Urinary bladder (tissue), 3 donors: ENCODE measurements at regions not wholly inside any gene's neighbourhood (a gene's known extent, or its start where the extent isn't known, plus 50 kb on each side); places are given as distances from the start of the nearest gene placed in this dataset.

Experiments
- DNase-seq: peaks from one replicate; pipeline ENCODE4 v3.0.0-alpha.2; 2015; ENCODE audit errors: extremely low spot score
- H3K27ac ChIP-seq: one replicate; pipeline ENCODE4 v1.5.1; 2013; ENCODE audit warnings: low read depth, mild to moderate bottlenecking, moderate library complexity
- H3K36me3 ChIP-seq: one replicate; pipeline ENCODE4 v1.6.1; 2013; ENCODE audit warnings: mild to moderate bottlenecking, moderate library complexity; ENCODE audit not compliant: insufficient read depth
- H3K4me1 ChIP-seq: one replicate; pipeline ENCODE4 v1.6.1; 2013; ENCODE audit warnings: mild to moderate bottlenecking, moderate library complexity; ENCODE audit not compliant: insufficient read depth
- H3K4me3 ChIP-seq: one replicate; pipeline ENCODE4 v1.5.1; 2013; ENCODE audit warnings: low read depth, low read length
- WGBS: extraction: QIAGEN DNeasy Blood & Tissue Kit; methylation state at CpG from one replicate; pipeline ENCODE4 v1.1.7; 2013; 5-methylcytosine and 5-hydroxymethylcytosine counted together
- donor health status: healthy with polysubstance abuse.
- donor health status: healthy.

GRCh38 chr1:195908121-195908520 lies 700.1 kb downstream of the KCNT2 start:
- Histone ChIP-seq H3K4me1 (no peaks in the 10 kb centered on the region), H3K4me3 (no peak overlapping the region), H3K27ac (no peak overlapping the region), H3K36me3 (no peaks in the 10 kb centered on the region)
- 89% methylated on average over 1 of the region's 1 CpG for WGBS
- DNase-seq = no peak

- H3K36me3 ChIP-seq = no peaks in the 10 kb centered on the region
- no peak overlapping the region for H3K27ac ChIP-seq
- no peak overlapping the region for H3K4me3 ChIP-seq
- H3K4me1 ChIP-seq = no peaks in the 10 kb centered on the region
- no peak for DNase-seq
- 79% methylated on average over 3 of the region's 3 CpGs for WGBS
Observed at GRCh38 chr1:195903203-195903602, 705.0 kb downstream of the KCNT2 start.

GRCh38 chr1:195902779-195903178 lies 705.5 kb downstream of the KCNT2 start:
- 55% methylated on average over 4 of the region's 4 CpGs for WGBS
- DNase-seq = no peak
- no peak overlapping the region for H3K27ac ChIP-seq

GRCh38 chr1:195899762-195900352 lies 708.4 kb downstream of the KCNT2 start:
- no peak overlapping the region for H3K4me3 ChIP-seq
- no peak overlapping the region for H3K27ac ChIP-seq
- no peak for DNase-seq
- 49% methylated on average over 1 of the region's 1 CpG for WGBS
- no peaks in the 10 kb centered on the region for H3K4me1 ChIP-seq
- no peaks in the 10 kb centered on the region for H3K36me3 ChIP-seq

More at GRCh38 chr1:195902779-195903178, 705.5 kb downstream of the KCNT2 start:
- Histone ChIP-seq H3K4me3 (no peak overlapping the region), H3K4me1 (no peaks in the 10 kb centered on the region), H3K36me3 (no peaks in the 10 kb centered on the region)

GRCh38 chr1:195898924-195899323 lies 709.3 kb downstream of the KCNT2 start:
- Histone ChIP-seq H3K4me3 (no peak overlapping the region), H3K36me3 (no peaks in the 10 kb centered on the region), H3K27ac (no peak overlapping the region), H3K4me1 (no peaks in the 10 kb centered on the region)
- DNase-seq = no peak
- 31% methylated on average over 2 of the region's 2 CpGs for WGBS

- Histone ChIP-seq H3K4me3 (no peak overlapping the region), H3K4me1 (no peaks in the 10 kb centered on the region), H3K27ac (no peak overlapping the region), H3K36me3 (no peaks in the 10 kb centered on the region)
- no peak for DNase-seq
- WGBS = 79% methylated on average over 3 of the region's 3 CpGs
Observed at GRCh38 chr1:195898373-195898772, 709.9 kb downstream of the KCNT2 start.

- DNase-seq = no peak
- H3K36me3 ChIP-seq = no peaks in the 10 kb centered on the region
- no peak overlapping the region for H3K27ac ChIP-seq
- no peaks in the 10 kb centered on the region for H3K4me1 ChIP-seq
- H3K4me3 ChIP-seq = no peak overlapping the region
- 94% methylated on average over 6 of the region's 6 CpGs for WGBS
Observed at GRCh38 chr1:195897076-195897475, 711.2 kb downstream of the KCNT2 start.

GRCh38 chr1:195894411-195894810 lies 713.8 kb downstream of the KCNT2 start:
- no peak overlapping the region for H3K27ac ChIP-seq
- H3K4me1 ChIP-seq = no peaks in the 10 kb centered on the region
- WGBS = 38% methylated on average over 1 of the region's 1 CpG
- no peak overlapping the region for H3K4me3 ChIP-seq
- H3K36me3 ChIP-seq = no peaks in the 10 kb centered on the region
- no peak for DNase-seq

GRCh38 chr1:195886000-195886399 lies 722.2 kb downstream of the KCNT2 start:
- WGBS = 77% methylated on average over 1 of the region's 1 CpG

GRCh38 chr1:195878478-195878877 lies 729.8 kb downstream of the KCNT2 start:
- Histone ChIP-seq H3K36me3 (no peaks in the 10 kb centered on the region), H3K27ac (no peak overlapping the region), H3K4me1 (no peaks in the 10 kb centered on the region), H3K4me3 (no peak overlapping the region)
- no peak for DNase-seq
- 62% methylated on average over 2 of the region's 2 CpGs for WGBS

More at GRCh38 chr1:195886000-195886399, 722.2 kb downstream of the KCNT2 start:
- no peaks in the 10 kb centered on the region for H3K36me3 ChIP-seq
- no peak for DNase-seq
- H3K4me1 ChIP-seq = no peaks in the 10 kb centered on the region
- H3K27ac ChIP-seq = no peak overlapping the region
- no peak overlapping the region for H3K4me3 ChIP-seq

GRCh38 chr1:195876792-195877191 lies 731.4 kb downstream of the KCNT2 start:
- Histone ChIP-seq H3K4me3 (no peak overlapping the region), H3K36me3 (no peaks in the 10 kb centered on the region), H3K4me1 (no peaks in the 10 kb centered on the region), H3K27ac (no peak overlapping the region)
- no peak for DNase-seq
- WGBS = 85% methylated on average over 4 of the region's 4 CpGs

GRCh38 chr1:195872376-195872775 lies 735.9 kb downstream of the KCNT2 start:
- H3K4me3 ChIP-seq = no peak overlapping the region
- DNase-seq = no peak
- 87% methylated on average over 3 of the region's 3 CpGs for WGBS

GRCh38 chr1:195867638-195868037 lies 740.6 kb downstream of the KCNT2 start:
- Histone ChIP-seq H3K27ac (no peak overlapping the region), H3K4me1 (no peaks in the 10 kb centered on the region), H3K4me3 (no peak overlapping the region), H3K36me3 (no peaks in the 10 kb centered on the region)
- no peak for DNase-seq

More at GRCh38 chr1:195872376-195872775, 735.9 kb downstream of the KCNT2 start:
- H3K4me1 ChIP-seq = no peaks in the 10 kb centered on the region
- no peak overlapping the region for H3K27ac ChIP-seq
- H3K36me3 ChIP-seq = no peaks in the 10 kb centered on the region

GRCh38 chr1:195866781-195867222 lies 741.4 kb downstream of the KCNT2 start:
- DNase-seq = no peak
- WGBS = 60% methylated on average over 1 of the region's 1 CpG
- Histone ChIP-seq H3K4me1 (no peaks in the 10 kb centered on the region), H3K27ac (no peak overlapping the region), H3K36me3 (no peaks in the 10 kb centered on the region), H3K4me3 (no peak overlapping the region)
